ENCODE measurements at regions not wholly inside any gene's neighbourhood (a gene's known extent, or its start where the extent isn't known, plus 50 kb on each side); places are given as distances from the start of the nearest gene placed in this dataset.

DNA sequence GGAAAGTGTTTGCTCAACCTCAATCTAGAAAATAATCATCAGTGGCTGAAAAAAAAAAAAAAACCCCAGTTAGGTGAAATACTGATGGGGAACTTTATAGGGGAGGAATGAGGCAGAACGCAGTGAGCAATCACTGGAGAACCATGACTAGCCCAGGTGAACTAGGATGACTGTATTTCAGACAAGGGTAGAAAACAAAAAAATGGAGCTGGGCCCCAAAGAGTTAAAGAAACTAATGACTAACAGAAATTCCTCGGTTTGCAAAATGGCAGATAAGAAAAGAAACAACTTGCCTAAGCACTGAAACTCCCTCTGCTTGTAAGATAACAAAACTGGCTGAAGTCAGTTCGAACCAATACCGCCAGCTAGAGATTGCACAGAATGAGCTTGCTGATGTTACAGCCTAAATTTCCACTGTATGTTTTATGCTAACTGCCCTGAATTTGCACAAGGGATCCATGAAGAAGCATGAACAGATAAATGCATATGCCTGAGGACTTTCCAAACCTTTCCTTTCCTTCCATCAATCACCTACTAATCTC lies 245.9 kb downstream of the METTL4 start (continued):
- TF ChIP-seq ZBTB33 (IDR thresholded peaks at IDR 0.05; ENCODE audit: extremely low read depth, insufficient replicate concordance, low read length) (no peak), SP1 (IDR thresholded peaks at IDR 0.05; ENCODE audit: low read depth) (no peak), POLR2AphosphoS5 (IDR thresholded peaks at IDR 0.05; ENCODE audit: low read depth, low read length) (no peak)

GRCh38 chr18:2325933-2326332 lies 245.4 kb downstream of the METTL4 start:
- Histone ChIP-seq H3K9me3 (ENCODE audit: control insufficient read depth in 1 of 2, insufficient read depth in 1 of 2, low read depth in 1 of 2, low read length in 2 of 2) (no peaks in the 10 kb centered on the region), H2AFZ (ENCODE audit: low read depth, low read length, poor library complexity, severe bottlenecking) (no peak overlapping the region), H3K4me2 (ENCODE audit: low read length) (no peak overlapping the region), H3K4me3 (replicated peaks in 1 of 2; ENCODE audit: low read depth in 1 of 2, low read length in 2 of 2) (no peak overlapping the region), H3K27me3 (ENCODE audit: insufficient read depth, low read length) (no peaks in the 10 kb centered on the region), H3K36me3 (ENCODE audit: control insufficient read depth in 1 of 2, insufficient read depth in 2 of 2, low read length in 2 of 2) (no peaks in the 10 kb centered on the region), H3K9me2 (ENCODE audit: insufficient read depth) (no peaks in the 10 kb centered on the region), H3K9ac (ENCODE audit: low read length) (no peak overlapping the region), H3K4me1 (ENCODE audit: control insufficient read depth in 1 of 2, insufficient read depth in 2 of 2, low read length in 2 of 2) (no peaks in the 10 kb centered on the region), H3K79me2 (ENCODE audit: insufficient read depth, low read length) (no peaks in the 10 kb centered on the region), H4K20me1 (ENCODE audit: insufficient read depth) (no peaks in the 10 kb centered on the region), H3K27ac (ENCODE audit: low read depth, low read length) (no peak overlapping the region)
- BruUV-seq (replicated peaks), result no TSS peak
- ChIA-PET CTCF (no interaction called here), POLR2A (no interaction called here), RAD21 (ENCODE audit: low non-redundant PET in 1 of 2, low total read pairs in 2 of 2, uncharacterized antibody in 2 of 2, unreplicated experiment in 2 of 2) (no interaction called here)
- ATAC-seq (no peak), DNase-seq (ENCODE audit: low read depth, low spot score) (no peak)
- intact Hi-C loops (cut with micrococcal nuclease), result no loop called here
- TF ChIP-seq EGR1 (IDR thresholded peaks at IDR 0.05; ENCODE audit: low read depth) (no peak), ZBTB33 (IDR thresholded peaks at IDR 0.05; ENCODE audit: extremely low read depth, insufficient replicate concordance, low read length) (no peak), EZH2phosphoT487 (IDR thresholded peaks at IDR 0.05; ENCODE audit: borderline replicate concordance) (no peak), YY1 (IDR thresholded peaks at IDR 0.05; ENCODE audit: extremely low read depth, insufficient replicate concordance, low read depth, low read length) (no peak), EZH2 (IDR thresholded peaks at IDR 0.05) (no peak), TCF7L2 (IDR thresholded peaks at IDR 0.05; ENCODE audit: borderline replicate concordance, extremely low read depth, insufficient read depth, insufficient read length) (no peak), ZFX (IDR thresholded peaks at IDR 0.05) (no peak), SP1 (IDR thresholded peaks at IDR 0.05; ENCODE audit: low read depth) (no peak), CEBPB (IDR thresholded peaks at IDR 0.05; ENCODE audit: low read depth) (no peak), MAX (IDR thresholded peaks at IDR 0.05) (no peak), RAD21 (IDR thresholded peaks at IDR 0.05; ENCODE audit: low read depth) (no peak), POLR2AphosphoS5 (IDR thresholded peaks at IDR 0.05; ENCODE audit: low read depth, low read length) (no peak), JUND (IDR thresholded peaks at IDR 0.05) (no peak), SRF (IDR thresholded peaks at IDR 0.05; ENCODE audit: low read depth) (no peak), CBX3 (IDR thresholded peaks at IDR 0.05; ENCODE audit: low read depth) (no peak), POLR2A (IDR thresholded peaks at IDR 0.05; ENCODE audit: borderline replicate concordance, extremely low read depth, insufficient read depth, insufficient read length) (no peak), SIN3A (IDR thresholded peaks at IDR 0.05; ENCODE audit: low read depth) (no peak)
- TF ChIP-seq, protein P1, sequence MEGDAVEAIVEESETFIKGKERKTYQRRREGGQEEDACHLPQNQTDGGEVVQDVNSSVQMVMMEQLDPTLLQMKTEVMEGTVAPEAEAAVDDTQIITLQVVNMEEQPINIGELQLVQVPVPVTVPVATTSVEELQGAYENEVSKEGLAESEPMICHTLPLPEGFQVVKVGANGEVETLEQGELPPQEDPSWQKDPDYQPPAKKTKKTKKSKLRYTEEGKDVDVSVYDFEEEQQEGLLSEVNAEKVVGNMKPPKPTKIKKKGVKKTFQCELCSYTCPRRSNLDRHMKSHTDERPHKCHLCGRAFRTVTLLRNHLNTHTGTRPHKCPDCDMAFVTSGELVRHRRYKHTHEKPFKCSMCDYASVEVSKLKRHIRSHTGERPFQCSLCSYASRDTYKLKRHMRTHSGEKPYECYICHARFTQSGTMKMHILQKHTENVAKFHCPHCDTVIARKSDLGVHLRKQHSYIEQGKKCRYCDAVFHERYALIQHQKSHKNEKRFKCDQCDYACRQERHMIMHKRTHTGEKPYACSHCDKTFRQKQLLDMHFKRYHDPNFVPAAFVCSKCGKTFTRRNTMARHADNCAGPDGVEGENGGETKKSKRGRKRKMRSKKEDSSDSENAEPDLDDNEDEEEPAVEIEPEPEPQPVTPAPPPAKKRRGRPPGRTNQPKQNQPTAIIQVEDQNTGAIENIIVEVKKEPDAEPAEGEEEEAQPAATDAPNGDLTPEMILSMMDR (IDR thresholded peaks at IDR 0.05 in 2 of 3, conservative IDR thresholded peaks at IDR 0.05 in 1 of 3; ENCODE audit: borderline replicate concordance in 1 of 3, insufficient read depth in 1 of 3, low read depth in 2 of 3, low read length in 2 of 3), result no peak
- TF ChIP-seq, protein P2, sequence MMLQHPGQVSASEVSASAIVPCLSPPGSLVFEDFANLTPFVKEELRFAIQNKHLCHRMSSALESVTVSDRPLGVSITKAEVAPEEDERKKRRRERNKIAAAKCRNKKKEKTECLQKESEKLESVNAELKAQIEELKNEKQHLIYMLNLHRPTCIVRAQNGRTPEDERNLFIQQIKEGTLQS (IDR thresholded peaks at IDR 0.05), result no peak
